Coronary artery (tissue), 2 donors: ENCODE measurements at regions not wholly inside any gene's neighbourhood (a gene's known extent, or its start where the extent isn't known, plus 50 kb on each side); places are given as distances from the start of the nearest gene placed in this dataset.

Source experiments
- DNase-seq: peaks from one replicate; pipeline ENCODE4 v3.0.0-alpha.2; 2017; ENCODE audit warnings: low spot score
- H3K27ac ChIP-seq, 2 donors: fragments of 200-600 bp; sonication (generic); one replicate each; pipeline ENCODE4 v1.5.1; 2016 to 2019
- H3K4me3 ChIP-seq: fragments of 200-600 bp; sonication (generic); 2 replicates; pipeline ENCODE4 v1.5.1; 2016; ENCODE audit warnings: mild to moderate bottlenecking, moderate library complexity
- TF ChIP-seq, protein P1 (sequence below): fragments of 200-600 bp; sonication (generic); IDR thresholded peaks from one replicate; pipeline ENCODE4 v1.5.1; 2019; ENCODE audit warnings: antibody characterized with exemption

DNA sequence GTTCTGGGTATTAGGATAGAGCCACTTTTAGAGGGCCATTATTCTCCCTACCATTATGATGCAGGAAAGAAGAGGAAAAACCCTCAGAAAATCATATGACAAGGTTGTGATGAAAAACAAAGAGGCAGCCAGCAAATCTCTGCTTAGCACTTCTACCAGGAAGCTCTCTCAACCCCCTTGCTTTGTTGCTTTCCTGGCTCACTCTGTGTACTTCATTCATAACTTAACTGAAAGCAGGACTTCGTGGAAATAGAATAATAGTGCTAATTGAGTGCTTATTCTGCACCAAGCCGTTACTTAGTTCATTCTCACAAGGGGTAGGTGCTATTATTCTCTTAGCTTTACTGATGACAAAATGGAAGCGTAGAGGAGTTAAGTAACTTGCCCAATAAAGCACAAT, 354.1 kb downstream of the HRH4 start:
- H3K27ac ChIP-seq, result no peak overlapping the region
- DNase-seq, result no peak
- H3K4me3 ChIP-seq, result no peak overlapping the region
- TF ChIP-seq, protein P1, sequence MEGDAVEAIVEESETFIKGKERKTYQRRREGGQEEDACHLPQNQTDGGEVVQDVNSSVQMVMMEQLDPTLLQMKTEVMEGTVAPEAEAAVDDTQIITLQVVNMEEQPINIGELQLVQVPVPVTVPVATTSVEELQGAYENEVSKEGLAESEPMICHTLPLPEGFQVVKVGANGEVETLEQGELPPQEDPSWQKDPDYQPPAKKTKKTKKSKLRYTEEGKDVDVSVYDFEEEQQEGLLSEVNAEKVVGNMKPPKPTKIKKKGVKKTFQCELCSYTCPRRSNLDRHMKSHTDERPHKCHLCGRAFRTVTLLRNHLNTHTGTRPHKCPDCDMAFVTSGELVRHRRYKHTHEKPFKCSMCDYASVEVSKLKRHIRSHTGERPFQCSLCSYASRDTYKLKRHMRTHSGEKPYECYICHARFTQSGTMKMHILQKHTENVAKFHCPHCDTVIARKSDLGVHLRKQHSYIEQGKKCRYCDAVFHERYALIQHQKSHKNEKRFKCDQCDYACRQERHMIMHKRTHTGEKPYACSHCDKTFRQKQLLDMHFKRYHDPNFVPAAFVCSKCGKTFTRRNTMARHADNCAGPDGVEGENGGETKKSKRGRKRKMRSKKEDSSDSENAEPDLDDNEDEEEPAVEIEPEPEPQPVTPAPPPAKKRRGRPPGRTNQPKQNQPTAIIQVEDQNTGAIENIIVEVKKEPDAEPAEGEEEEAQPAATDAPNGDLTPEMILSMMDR, result no peak

DNA sequence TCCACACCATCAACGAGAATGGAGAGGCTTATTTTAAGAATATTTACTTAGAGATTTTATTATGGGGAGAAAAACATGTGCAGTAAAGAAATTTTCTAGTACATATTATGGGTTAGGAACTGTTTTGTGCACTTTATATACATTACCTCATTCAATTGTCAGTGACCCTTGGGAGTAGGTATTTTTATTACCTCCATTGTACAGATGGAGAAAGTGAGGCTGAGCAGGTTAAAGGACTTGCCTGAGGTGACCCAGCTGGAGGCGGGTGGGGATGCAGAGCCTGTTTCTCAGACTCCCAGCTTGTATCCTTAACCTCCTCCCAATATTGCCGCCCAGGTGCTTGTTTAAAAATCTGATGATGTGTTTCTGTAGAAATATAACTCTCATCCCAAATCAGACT, 356.7 kb downstream of the HRH4 start:
- Histone ChIP-seq H3K27ac (no peak overlapping the region), H3K4me3 (no peak overlapping the region)
- TF ChIP-seq, protein P1, result no peak
- DNase-seq, result no peak

DNA sequence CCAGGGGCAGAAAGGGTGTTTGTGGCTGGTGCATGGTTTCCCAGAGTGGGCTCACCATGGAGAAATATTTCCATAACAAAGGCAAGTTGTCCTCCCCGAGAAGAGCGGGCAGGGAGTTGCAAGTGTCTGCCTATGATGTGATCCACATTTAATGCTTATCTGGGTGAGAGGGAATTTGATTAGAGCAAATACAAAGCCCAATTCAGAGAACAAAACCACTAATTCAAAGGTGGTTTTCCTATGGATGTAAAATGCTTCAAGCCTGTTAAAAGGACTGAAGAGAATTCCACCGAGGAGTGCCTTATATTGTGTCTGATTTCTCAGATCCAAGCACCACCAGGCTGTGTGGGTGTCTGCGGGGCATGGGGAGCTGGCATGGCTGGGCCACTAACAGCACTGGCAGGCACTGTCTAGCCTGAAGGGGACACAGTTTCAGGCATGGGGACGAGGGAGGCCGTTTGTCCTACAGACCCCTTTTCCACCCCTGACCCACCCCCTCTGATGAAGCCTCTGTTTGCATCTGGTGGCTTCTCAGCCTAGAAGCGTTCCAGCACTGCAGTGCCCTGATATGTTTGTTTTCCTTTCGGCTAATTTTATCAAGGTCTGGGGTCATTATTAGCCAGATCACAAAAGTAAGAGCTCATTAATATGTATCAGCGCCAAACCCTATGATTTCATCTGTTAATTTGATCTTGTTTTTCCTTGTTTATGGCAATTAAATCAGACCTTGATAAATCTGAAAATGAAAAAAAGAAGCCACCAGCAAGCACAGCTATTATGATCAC, 357.3 kb downstream of the HRH4 start:
- H3K4me3 ChIP-seq, result no peak overlapping the region
- TF ChIP-seq, protein P1, result no peak
- H3K27ac ChIP-seq, result no peak overlapping the region
- DNase-seq, result no peak

DNA sequence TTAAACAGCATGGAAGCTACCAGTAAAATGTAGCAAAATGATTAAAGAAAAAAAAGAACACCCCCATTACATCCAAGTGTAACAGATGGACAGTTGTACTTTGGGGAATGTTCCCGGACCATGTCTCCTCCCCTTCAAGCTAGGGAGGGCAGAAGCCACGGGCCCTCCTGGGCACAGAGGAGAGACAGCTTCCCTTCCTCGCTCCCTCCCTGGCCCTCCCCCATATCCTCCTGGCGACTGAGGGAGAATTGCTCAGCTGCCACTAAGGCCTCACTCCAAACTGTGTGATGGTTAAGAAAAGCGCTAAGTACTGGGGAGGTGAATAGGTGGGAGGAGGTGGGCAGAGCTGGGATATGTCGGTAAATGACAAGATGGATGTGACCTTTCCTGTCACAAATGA, 358.0 kb downstream of the HRH4 start:
- no peak overlapping the region for H3K27ac ChIP-seq
- TF ChIP-seq, protein P1, result no peak
- no peak overlapping the region for H3K4me3 ChIP-seq
- no peak for DNase-seq

DNA sequence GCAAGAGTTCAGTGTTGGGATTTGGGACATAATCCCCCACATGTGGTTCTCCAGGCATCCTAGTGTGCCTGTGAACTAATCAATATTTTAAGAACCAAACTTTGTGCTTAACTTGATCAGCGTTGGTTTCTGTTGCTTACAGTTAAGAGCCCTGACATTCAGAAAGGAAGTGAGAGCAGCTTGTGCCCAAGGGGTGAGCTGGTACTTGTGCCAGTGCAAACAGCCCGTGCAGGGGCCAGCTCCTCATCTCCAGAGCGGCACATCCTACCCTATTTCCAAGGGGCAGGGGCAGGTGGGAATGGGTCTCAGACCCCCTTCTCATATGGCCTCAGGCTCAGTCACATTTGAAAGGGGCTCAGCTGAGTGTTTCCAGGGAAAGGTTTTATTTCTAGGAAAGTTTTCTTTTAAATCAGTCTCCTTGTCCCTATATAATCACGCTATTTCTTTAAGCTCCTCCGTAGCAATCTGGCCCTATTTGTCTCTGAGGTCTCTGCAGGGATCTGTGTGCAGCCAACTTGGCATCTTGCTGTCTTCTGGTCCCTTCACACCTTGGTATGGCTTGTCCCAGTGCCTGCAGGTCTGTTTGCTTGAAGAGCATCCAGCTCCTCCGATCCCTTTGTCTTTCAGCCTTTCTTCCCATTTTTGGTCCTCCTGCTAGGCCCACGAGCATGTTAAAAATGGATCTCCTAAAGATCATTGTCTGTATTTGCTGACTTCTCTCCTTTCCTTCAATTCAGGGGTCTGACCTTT, 358.9 kb downstream of the HRH4 start:
- no peak overlapping the region for H3K27ac ChIP-seq
- no peak for DNase-seq
- H3K4me3 ChIP-seq, result no peak overlapping the region
- TF ChIP-seq, protein P1, result no peak

- TF ChIP-seq, protein P1, result no peak
- no peak overlapping the region for H3K27ac ChIP-seq
- H3K4me3 ChIP-seq, result no peak overlapping the region
- no peak for DNase-seq
These were observed 365.0 kb downstream of the HRH4 start for GRCh38 chr18:24825397-24825796.

- TF ChIP-seq, protein P1, result no peak
- no peak for DNase-seq
- no peak overlapping the region for H3K4me3 ChIP-seq
- no peak overlapping the region for H3K27ac ChIP-seq
These were observed 366.2 kb downstream of the HRH4 start for GRCh38 chr18:24826605-24827004.
